Caco-2 (cell line): ENCODE measurements at regions not wholly inside any gene's neighbourhood (a gene's known extent, or its start where the extent isn't known, plus 50 kb on each side); places are given as distances from the start of the nearest gene placed in this dataset.
"Not testable (repeated sequence)": the region's sequence is repeated elsewhere in the genome, so short reads cannot be mapped to it uniquely, and the experiment has no call there.

Source experiments
- BruUV-seq: library from RNA; stranded (reverse); fragments of 400-500 nt; replicated peaks from 2 replicates; lab custom pipeline; 2021; lab: Mats Ljungman, UMichigan
- CTCF ChIA-PET: fragments of 300-600 bp; sonication (Branson Sonifier 250); formaldehyde crosslinking; loops from one replicate; lab custom pipeline; 2022; ENCODE audit warnings: antibody characterized with exemption; lab: Charles Lee
- POLR2A ChIA-PET: fragments of 300-600 bp; sonication (Branson Sonifier 250); formaldehyde crosslinking; loops from one replicate; lab custom pipeline; 2022; ENCODE audit warnings: antibody characterized with exemption; lab: Charles Lee
- DNase-seq, 2 experiments: peaks; one replicate each; pipeline versions ENCODE4 v3.0.0 to v3.0.0-alpha.2; 2020 to 2022
- H3K27me3 ChIP-seq: replicated peaks from 2 replicates; pipeline ENCODE4 v1.6.0; 2011; ENCODE audit warnings: low read length; ENCODE audit not compliant: control insufficient read depth, insufficient read depth
- H3K36me3 ChIP-seq: 2 replicates; pipeline ENCODE4 v1.5.1; 2011; ENCODE audit warnings: low read length; ENCODE audit not compliant: control insufficient read depth, insufficient read depth
- H3K4me1 ChIP-seq: fragments of 250-450 bp; sonication (Bioruptor Pico); 2 replicates; pipeline ENCODE4 v1.5.1; 2020; ENCODE audit warnings: mild to moderate bottlenecking
- H3K4me3 ChIP-seq: 2 replicates; pipeline ENCODE4 v1.5.1; 2011; ENCODE audit warnings: low read depth, mild to moderate bottlenecking, control low read depth, low read length
- H3K9me3 ChIP-seq: fragments of 250-450 bp; sonication (Bioruptor Pico); 2 replicates; pipeline ENCODE4 v1.5.1; 2020; ENCODE audit warnings: mild to moderate bottlenecking, moderate library complexity
- H3K27ac Mint-ChIP-seq: one replicate; pipeline ENCODE4 v1.8.0; 2022; ENCODE audit warnings: mixed read lengths; ENCODE audit not compliant: unreplicated experiment
- H3K27me3 Mint-ChIP-seq: one replicate; pipeline ENCODE4 v1.8.0; 2022; ENCODE audit warnings: mixed read lengths; ENCODE audit not compliant: insufficient read depth, unreplicated experiment
- H3K36me3 Mint-ChIP-seq: one replicate; pipeline ENCODE4 v1.8.0; 2022; ENCODE audit warnings: mild to moderate bottlenecking, mixed read lengths; ENCODE audit not compliant: insufficient read depth, unreplicated experiment
- H3K4me1 Mint-ChIP-seq: one replicate; pipeline ENCODE4 v1.8.0; 2022; ENCODE audit warnings: low read depth, mixed read lengths; ENCODE audit not compliant: unreplicated experiment
- H3K4me3 Mint-ChIP-seq: one replicate; pipeline ENCODE4 v1.8.0; 2022; ENCODE audit warnings: mild to moderate bottlenecking, moderate library complexity, mixed read lengths; ENCODE audit not compliant: unreplicated experiment
- H3K9me3 Mint-ChIP-seq: one replicate; pipeline ENCODE4 v1.8.0; 2022; ENCODE audit warnings: mixed read lengths; ENCODE audit not compliant: unreplicated experiment
- CTCF ChIP-seq, 2 experiments: fragments of 200-600 bp in 1 of 2; IDR thresholded peaks; 1 replicate in 1 of 2; 2 replicates in 1 of 2; pipeline versions ENCODE4 v1.5.1 to v1.8.0; 2011 to 2022; ENCODE audit warnings: antibody characterized with exemption in 1 of 2, control low read depth in 1 of 2, inconsistent platforms in 1 of 2, low read depth in 1 of 2, low read length in 1 of 2, mild to moderate bottlenecking in 1 of 2, moderate library complexity in 1 of 2; ENCODE audit not compliant: insufficient read depth in 1 of 2, severe bottlenecking in 1 of 2, unreplicated experiment in 1 of 2
- intact Hi-C: fragments of 100-400 bp; cut with micrococcal nuclease; formaldehyde crosslinking; loops from one replicate; pipeline ENCODE4 v1.10.0; 2022; ENCODE audit not compliant: unreplicated experiment

DNA sequence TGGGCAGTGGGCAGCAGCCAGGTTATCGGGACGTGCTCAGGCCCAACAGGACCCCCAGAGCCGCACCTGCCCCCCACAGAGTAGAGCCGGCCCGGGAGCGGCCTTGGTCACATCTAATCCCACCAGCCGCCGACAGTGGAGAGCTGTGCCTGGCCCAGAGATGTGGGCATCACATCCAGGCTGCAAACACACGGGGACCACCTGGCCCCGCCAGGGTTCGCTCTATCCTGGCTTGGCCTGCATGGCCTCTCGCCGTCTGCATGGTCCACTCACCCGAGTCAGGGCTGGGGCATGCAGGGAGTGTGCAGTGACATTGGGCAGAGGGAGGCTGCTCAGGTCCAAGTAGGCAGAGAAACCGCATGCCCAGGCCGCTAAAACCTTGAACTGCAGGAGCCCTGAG lies 144.9 kb downstream of the IGLL1 start:
- BruUV-seq, H3K36me3 Mint-ChIP-seq, H3K4me3 Mint-ChIP-seq, intact Hi-C loops, CTCF ChIA-PET, H3K4me1 ChIP-seq, H3K36me3 ChIP-seq, H3K9me3 Mint-ChIP-seq, DNase-seq, H3K27ac Mint-ChIP-seq, H3K27me3 Mint-ChIP-seq, H3K27me3 ChIP-seq, H3K4me1 Mint-ChIP-seq, H3K4me3 ChIP-seq, H3K9me3 ChIP-seq, POLR2A ChIA-PET: not testable (repeated sequence)

DNA sequence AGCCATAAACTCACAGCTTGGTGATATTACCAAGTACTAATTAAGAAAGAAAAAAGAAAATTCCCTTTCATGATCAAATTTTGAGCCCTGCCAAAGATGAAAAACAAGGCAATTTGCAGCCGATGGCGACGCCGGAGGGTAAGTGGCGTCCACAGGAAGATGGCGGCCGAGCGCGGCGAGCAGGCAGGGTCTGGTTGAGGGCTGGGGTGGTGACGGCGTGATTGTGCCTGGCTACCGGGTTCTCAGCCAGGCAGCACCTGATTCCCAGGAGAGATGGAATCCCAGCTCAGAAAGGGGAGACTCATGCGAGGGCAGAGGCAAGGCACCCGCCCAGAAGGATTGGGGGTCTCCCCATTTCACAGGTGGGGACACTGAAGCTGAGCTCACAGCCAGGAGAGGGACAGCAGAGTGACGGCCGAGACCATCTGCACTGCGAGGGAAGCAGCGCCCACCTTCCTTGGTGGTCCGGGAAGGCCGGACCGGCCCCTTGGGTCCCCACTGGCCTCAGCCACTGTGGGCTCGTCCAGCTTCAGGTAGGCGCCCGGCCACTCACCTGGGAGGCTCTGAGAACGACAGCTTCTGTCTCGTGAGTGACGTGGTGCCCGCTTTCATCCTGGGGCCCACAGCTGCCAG lies 145.8 kb downstream of the IGLL1 start:
- H3K4me3 Mint-ChIP-seq, POLR2A ChIA-PET, BruUV-seq, intact Hi-C loops, H3K4me3 ChIP-seq, H3K4me1 Mint-ChIP-seq, H3K27ac Mint-ChIP-seq, H3K9me3 ChIP-seq, H3K4me1 ChIP-seq, H3K36me3 Mint-ChIP-seq, H3K36me3 ChIP-seq, DNase-seq, H3K27me3 ChIP-seq, H3K27me3 Mint-ChIP-seq: not testable (repeated sequence)
- H3K9me3 Mint-ChIP-seq = peaks cover 11% of the 10 kb centered on the region
- CTCF ChIA-PET = interaction anchor here (0.6 kb wide), 1 partner anchor 31 kb away, joined by 3 read pairs; no protein-coding TSS in a partner anchor

GRCh38 chr22:23433127-23434005 lies 146.7 kb downstream of the IGLL1 start:
- DNase-seq = peak; percentile 58 to 61
- peak overlapping the region; percentile 37 for H3K27ac Mint-ChIP-seq

GRCh38 chr22:23432719-23433118 lies 147.4 kb downstream of the IGLL1 start:
- CTCF ChIA-PET = interaction anchor here (1.9 kb wide), 1 partner anchor 47 kb away, joined by 4 read pairs; no protein-coding TSS in a partner anchor
- DNase-seq, H3K4me1 ChIP-seq, H3K27me3 ChIP-seq, intact Hi-C loops, H3K4me1 Mint-ChIP-seq, H3K36me3 Mint-ChIP-seq, BruUV-seq, H3K9me3 ChIP-seq, H3K27me3 Mint-ChIP-seq, POLR2A ChIA-PET, H3K4me3 ChIP-seq, H3K36me3 ChIP-seq: not testable (repeated sequence)
- Mint-ChIP-seq H3K9me3 (peaks cover 11% of the 10 kb centered on the region), H3K27ac (peak overlapping the region; percentile 37), H3K4me3 (peak overlapping the region; percentile 53)

More at GRCh38 chr22:23433127-23434005, 146.7 kb downstream of the IGLL1 start:
- H3K36me3 ChIP-seq, H3K9me3 ChIP-seq, BruUV-seq, POLR2A ChIA-PET, H3K27me3 ChIP-seq, intact Hi-C loops, H3K4me1 Mint-ChIP-seq, H3K27me3 Mint-ChIP-seq, H3K36me3 Mint-ChIP-seq, H3K4me1 ChIP-seq: not testable (repeated sequence)
- peaks cover 11% of the 10 kb centered on the region for H3K9me3 Mint-ChIP-seq
- peak overlapping the region; percentile 53 for H3K4me3 Mint-ChIP-seq
- CTCF ChIA-PET = interaction anchor here (0.6 to 1.9 kb wide), 2 partner anchors 30 to 48 kb away, joined by 3 to 4 read pairs; no protein-coding TSS in a partner anchor
- H3K4me3 ChIP-seq = peak overlapping the region; percentile 9; the same call in 1 of the 2 replicates
- peak; percentile 43 to 46 for TF ChIP-seq CTCF (IDR thresholded peaks at IDR 0.05; ENCODE audit: insufficient read depth in 1 of 2, low read depth in 1 of 2, low read length in 1 of 2, severe bottlenecking in 1 of 2, unreplicated experiment in 1 of 2)
